Ishikawa (cell line): ENCODE measurements at regions not wholly inside any gene's neighbourhood (a gene's known extent, or its start where the extent isn't known, plus 50 kb on each side); places are given as distances from the start of the nearest gene placed in this dataset.

Source experiments
- CREB1 ChIP-seq: IDR thresholded peaks from 2 replicates; pipeline ENCODE4 v1.6.1; 2012; ENCODE audit warnings: low read depth
- EGR1 ChIP-seq: IDR thresholded peaks from 2 replicates; pipeline ENCODE4 v1.6.1; 2012
- EP300 ChIP-seq: IDR thresholded peaks from 2 replicates; pipeline ENCODE4 v1.6.1; 2012; ENCODE audit warnings: borderline replicate concordance
- FOXM1 ChIP-seq: IDR thresholded peaks from 2 replicates; pipeline ENCODE4 v1.6.1; 2012; ENCODE audit warnings: low read depth, borderline replicate concordance
- MAX ChIP-seq: IDR thresholded peaks from 2 replicates; pipeline ENCODE4 v1.6.1; 2012
- REST ChIP-seq: IDR thresholded peaks from 2 replicates; pipeline ENCODE4 v1.6.1; 2012; ENCODE audit warnings: low read depth, mild to moderate bottlenecking
- TAF1 ChIP-seq: IDR thresholded peaks from 2 replicates; pipeline ENCODE4 v1.6.1; 2012; ENCODE audit warnings: low read depth, mild to moderate bottlenecking
- TCF12 ChIP-seq: IDR thresholded peaks from 2 replicates; pipeline ENCODE4 v1.6.1; 2012; ENCODE audit warnings: low read depth
- YY1 ChIP-seq: IDR thresholded peaks from 2 replicates; pipeline ENCODE4 v1.6.1; 2012; ENCODE audit warnings: low read depth

GRCh38 chr13:50509771-50510441 lies 333.6 kb downstream of the DLEU7 start:
- no peak for TF ChIP-seq REST
- no peak for TF ChIP-seq MAX
- no peak for TF ChIP-seq TCF12
- TF ChIP-seq FOXM1: no peak
- TF ChIP-seq TAF1: no peak
- TF ChIP-seq EP300: no peak
- TF ChIP-seq EGR1: no peak
- TF ChIP-seq CREB1: no peak
- no peak for TF ChIP-seq YY1
